SJCRH30 (cell line): ENCODE measurements at regions not wholly inside any gene's neighbourhood (a gene's known extent, or its start where the extent isn't known, plus 50 kb on each side); places are given as distances from the start of the nearest gene placed in this dataset.

ENCODE experiments used
- DNase-seq, 2 experiments: peaks; one replicate each; pipeline ENCODE4 v3.0.0-alpha.2; 2015 to 2020
- H3K27ac ChIP-seq: fragments of 250-450 bp; sonication (Bioruptor Pico); 2 replicates; pipeline ENCODE4 v1.5.1; 2020; ENCODE audit warnings: mild to moderate bottlenecking, moderate library complexity
- H3K27me3 ChIP-seq: fragments of 250-450 bp; sonication (Bioruptor Pico); 2 replicates; pipeline ENCODE4 v1.5.1; 2020; ENCODE audit warnings: mild to moderate bottlenecking, moderate library complexity
- H3K36me3 ChIP-seq: fragments of 250-450 bp; sonication (Bioruptor Pico); 2 replicates; pipeline ENCODE4 v1.5.1; 2020; ENCODE audit warnings: mild to moderate bottlenecking, moderate library complexity
- H3K4me1 ChIP-seq: fragments of 250-450 bp; sonication (Bioruptor Pico); 2 replicates; pipeline ENCODE4 v1.5.1; 2020; ENCODE audit warnings: mild to moderate bottlenecking, moderate library complexity
- H3K4me3 ChIP-seq: fragments of 250-450 bp; sonication (Bioruptor Pico); 2 replicates; pipeline ENCODE4 v1.5.1; 2020; ENCODE audit warnings: mild to moderate bottlenecking, moderate library complexity
- H3K9me3 ChIP-seq: fragments of 250-450 bp; sonication (Bioruptor Pico); replicated peaks from 2 replicates; pipeline ENCODE4 v1.5.1; 2020; ENCODE audit warnings: mild to moderate bottlenecking, moderate library complexity

GRCh38 chr6:105794239-105794638 is 291.9 kb upstream of the PRDM1 start:
- no peak for DNase-seq
- H3K4me1 ChIP-seq = no peaks in the 10 kb centered on the region
- H3K27me3 ChIP-seq = no peaks in the 10 kb centered on the region
- no peak overlapping the region for H3K4me3 ChIP-seq
- H3K27ac ChIP-seq = no peak overlapping the region
- H3K36me3 ChIP-seq = no peaks in the 10 kb centered on the region
- no peaks in the 10 kb centered on the region for H3K9me3 ChIP-seq

GRCh38 chr6:105793130-105793529 is 293.0 kb upstream of the PRDM1 start:
- Histone ChIP-seq H3K27ac (no peak overlapping the region), H3K4me3 (no peak overlapping the region), H3K27me3 (no peaks in the 10 kb centered on the region), H3K9me3 (no peaks in the 10 kb centered on the region), H3K36me3 (no peaks in the 10 kb centered on the region), H3K4me1 (no peaks in the 10 kb centered on the region)
- no peak for DNase-seq

DNA sequence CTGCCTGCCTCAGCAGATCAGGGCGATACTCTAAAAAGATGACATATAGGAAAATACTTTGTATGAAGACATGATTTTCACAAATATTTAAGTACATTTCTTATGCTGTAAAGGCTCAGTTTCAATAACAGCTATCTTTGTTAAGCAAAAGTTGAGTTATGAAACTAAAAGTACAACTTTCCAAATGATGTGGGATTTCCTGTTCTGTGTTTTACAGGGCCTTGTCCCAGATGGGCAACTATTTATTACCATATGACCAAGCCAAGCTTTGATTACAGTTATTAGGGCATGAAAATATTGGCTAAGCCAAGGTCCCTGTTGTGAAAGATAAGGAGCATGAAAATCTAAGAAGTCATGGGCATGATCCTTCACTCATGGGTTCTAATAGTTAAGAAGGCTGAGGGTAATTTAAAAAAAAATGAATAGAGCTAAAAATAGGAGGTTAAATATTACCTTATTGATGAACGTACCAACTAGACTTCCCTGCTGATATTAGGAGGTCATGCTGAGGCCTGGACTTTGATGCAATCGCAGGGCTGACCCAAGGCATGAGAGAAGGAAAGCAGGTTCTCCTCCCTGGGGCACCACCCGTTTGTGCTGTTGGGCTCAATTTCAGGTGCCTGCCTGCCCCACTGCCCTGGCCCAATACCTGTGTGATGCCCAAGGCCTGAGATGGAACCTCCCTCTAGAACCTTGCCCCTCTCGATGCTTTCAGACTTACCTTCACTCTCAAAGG is 294.4 kb upstream of the PRDM1 start:
- Histone ChIP-seq H3K4me1 (no peaks in the 10 kb centered on the region), H3K27me3 (no peaks in the 10 kb centered on the region), H3K4me3 (no peak overlapping the region), H3K36me3 (no peaks in the 10 kb centered on the region), H3K9me3 (no peaks in the 10 kb centered on the region), H3K27ac (no peak overlapping the region)
- DNase-seq = no peak

DNA sequence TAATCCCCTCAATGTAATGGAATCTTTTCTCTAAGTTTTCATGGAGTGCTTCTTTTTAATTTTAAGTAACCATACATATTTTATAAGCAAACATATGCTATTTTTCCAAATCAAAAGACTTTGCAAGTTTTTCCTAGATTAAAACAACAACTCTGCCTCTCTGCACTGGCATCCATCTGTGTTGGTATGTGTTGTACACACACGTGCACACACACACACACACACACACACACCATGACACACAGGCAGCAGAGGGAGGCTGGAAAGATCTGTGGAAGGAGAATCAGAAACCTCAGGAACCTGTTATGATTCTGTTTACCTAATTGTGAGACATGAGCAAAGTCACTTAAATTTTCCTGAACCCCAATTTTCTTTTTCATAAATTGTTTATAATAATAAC is 295.0 kb upstream of the PRDM1 start:
- no peak for DNase-seq
- Histone ChIP-seq H3K27me3 (no peaks in the 10 kb centered on the region), H3K36me3 (no peaks in the 10 kb centered on the region), H3K9me3 (no peaks in the 10 kb centered on the region), H3K27ac (no peak overlapping the region), H3K4me3 (no peak overlapping the region), H3K4me1 (no peaks in the 10 kb centered on the region)

- no peaks in the 10 kb centered on the region for H3K36me3 ChIP-seq
- H3K27me3 ChIP-seq = no peaks in the 10 kb centered on the region
- H3K4me1 ChIP-seq = no peaks in the 10 kb centered on the region
- no peak for DNase-seq
- no peaks in the 10 kb centered on the region for H3K9me3 ChIP-seq
- no peak overlapping the region for H3K27ac ChIP-seq
- H3K4me3 ChIP-seq = no peak overlapping the region
Observed at GRCh38 chr6:105790635-105791034, 295.5 kb upstream of the PRDM1 start.

DNA sequence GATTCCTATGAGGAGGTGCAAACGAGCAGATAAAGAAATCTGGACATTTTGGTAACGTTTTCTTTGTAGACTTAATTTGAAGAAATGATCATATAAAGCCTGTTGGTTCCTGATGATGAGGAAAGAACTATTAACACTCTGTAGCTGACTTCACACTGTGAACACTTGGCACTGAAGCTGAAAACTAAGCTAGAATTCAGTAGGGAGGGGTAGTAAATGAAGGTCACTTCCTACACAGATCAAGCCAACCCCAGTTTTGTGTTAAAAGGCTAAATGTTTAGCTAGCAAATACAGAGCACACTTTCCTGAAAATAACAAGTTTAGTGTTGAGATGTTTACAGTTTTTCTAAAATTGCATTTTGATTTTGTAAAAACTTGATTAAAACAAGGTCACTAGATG is 296.2 kb upstream of the PRDM1 start:
- Histone ChIP-seq H3K27me3 (no peaks in the 10 kb centered on the region), H3K4me1 (no peaks in the 10 kb centered on the region), H3K4me3 (no peak overlapping the region), H3K36me3 (no peaks in the 10 kb centered on the region), H3K27ac (no peak overlapping the region), H3K9me3 (no peaks in the 10 kb centered on the region)
- DNase-seq = no peak

GRCh38 chr6:105787747-105788146 is 298.4 kb upstream of the PRDM1 start:
- Histone ChIP-seq H3K9me3 (no peaks in the 10 kb centered on the region), H3K27me3 (no peaks in the 10 kb centered on the region), H3K4me3 (no peak overlapping the region), H3K36me3 (no peaks in the 10 kb centered on the region), H3K27ac (no peak overlapping the region), H3K4me1 (no peaks in the 10 kb centered on the region)
- DNase-seq = no peak

GRCh38 chr6:105786890-105787655 is 299.1 kb upstream of the PRDM1 start:
- Histone ChIP-seq H3K27me3 (no peaks in the 10 kb centered on the region), H3K4me3 (no peak overlapping the region), H3K4me1 (no peaks in the 10 kb centered on the region), H3K27ac (no peak overlapping the region), H3K9me3 (no peaks in the 10 kb centered on the region), H3K36me3 (no peaks in the 10 kb centered on the region)
- DNase-seq = no peak

DNA sequence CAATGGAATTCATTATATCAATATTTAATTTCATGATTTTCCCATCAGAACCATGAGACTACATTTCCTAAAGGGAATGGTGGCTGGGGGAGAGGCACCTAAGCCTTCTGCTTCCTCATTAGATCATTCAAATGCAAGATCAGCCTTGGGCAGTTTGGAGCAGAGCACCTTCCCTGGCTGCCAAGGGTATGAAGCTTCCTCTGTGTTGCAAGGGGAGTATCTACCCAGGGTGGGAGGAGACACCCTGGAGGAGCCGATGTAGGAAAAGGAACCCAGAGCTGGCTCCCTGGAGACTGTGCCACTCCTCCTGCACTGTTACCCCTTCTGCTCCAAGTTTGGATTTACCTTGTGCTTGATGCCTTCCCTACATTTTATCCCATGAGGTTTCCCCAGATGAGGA is 299.7 kb upstream of the PRDM1 start:
- DNase-seq = no peak
- Histone ChIP-seq H3K9me3 (no peaks in the 10 kb centered on the region), H3K27me3 (no peaks in the 10 kb centered on the region), H3K4me1 (no peaks in the 10 kb centered on the region), H3K36me3 (no peaks in the 10 kb centered on the region), H3K27ac (no peak overlapping the region), H3K4me3 (no peak overlapping the region)

- Histone ChIP-seq H3K4me3 (no peak overlapping the region), H3K27me3 (no peaks in the 10 kb centered on the region), H3K9me3 (no peaks in the 10 kb centered on the region), H3K27ac (no peak overlapping the region), H3K36me3 (no peaks in the 10 kb centered on the region), H3K4me1 (no peaks in the 10 kb centered on the region)
- no peak for DNase-seq
Observed at GRCh38 chr6:105785066-105785811, 300.9 kb upstream of the PRDM1 start.

- Histone ChIP-seq H3K9me3 (no peaks in the 10 kb centered on the region), H3K27ac (no peak overlapping the region), H3K27me3 (no peaks in the 10 kb centered on the region), H3K36me3 (no peaks in the 10 kb centered on the region), H3K4me1 (no peaks in the 10 kb centered on the region), H3K4me3 (no peak overlapping the region)
- DNase-seq = no peak
Observed at GRCh38 chr6:105784179-105784578, 302.0 kb upstream of the PRDM1 start.

DNA sequence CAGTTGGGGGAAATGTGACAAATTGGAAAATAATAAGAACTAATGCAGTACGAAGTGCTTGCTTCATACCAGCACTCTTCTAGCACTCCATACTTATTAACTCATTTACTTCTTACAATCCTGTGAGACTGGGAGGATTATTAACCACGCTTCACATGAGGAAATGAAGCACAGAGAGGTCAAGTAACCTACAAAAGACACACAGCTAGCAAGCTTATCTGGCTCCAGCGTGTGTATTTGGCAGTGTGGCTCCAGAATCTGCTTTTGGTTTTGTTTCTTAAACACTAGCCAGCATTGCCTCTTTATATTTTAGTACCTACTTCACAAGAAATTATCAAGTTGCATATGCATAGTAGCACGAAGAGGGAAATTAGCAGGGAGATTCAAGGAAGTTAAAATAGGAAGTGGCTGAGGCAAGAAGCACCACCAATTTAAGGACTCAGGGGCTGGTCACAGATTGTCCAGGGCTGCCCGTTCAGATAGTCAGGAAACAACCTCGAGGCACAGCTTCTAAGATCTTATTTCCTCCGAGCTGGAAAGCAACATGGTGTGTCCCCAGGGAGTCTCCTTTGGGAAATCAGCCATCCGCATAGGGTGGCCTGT is 302.7 kb upstream of the PRDM1 start:
- Histone ChIP-seq H3K4me1 (no peaks in the 10 kb centered on the region), H3K27me3 (no peaks in the 10 kb centered on the region), H3K36me3 (no peaks in the 10 kb centered on the region), H3K9me3 (no peaks in the 10 kb centered on the region), H3K27ac (no peak overlapping the region), H3K4me3 (no peak overlapping the region)
- no peak for DNase-seq

GRCh38 chr6:105781915-105782314 is 304.2 kb upstream of the PRDM1 start:
- H3K27me3 ChIP-seq = no peaks in the 10 kb centered on the region
- H3K4me3 ChIP-seq = no peak overlapping the region
- no peaks in the 10 kb centered on the region for H3K36me3 ChIP-seq
- no peak for DNase-seq
- H3K4me1 ChIP-seq = no peaks in the 10 kb centered on the region
- H3K9me3 ChIP-seq = no peaks in the 10 kb centered on the region
- H3K27ac ChIP-seq = no peak overlapping the region

GRCh38 chr6:105781248-105781647 is 304.9 kb upstream of the PRDM1 start:
- Histone ChIP-seq H3K27ac (no peak overlapping the region), H3K4me1 (no peaks in the 10 kb centered on the region), H3K27me3 (no peaks in the 10 kb centered on the region), H3K4me3 (no peak overlapping the region), H3K36me3 (no peaks in the 10 kb centered on the region), H3K9me3 (no peaks in the 10 kb centered on the region)
- no peak for DNase-seq
